BJ (cell line): ENCODE measurements at regions not wholly inside any gene's neighbourhood (a gene's known extent, or its start where the extent isn't known, plus 50 kb on each side); places are given as distances from the start of the nearest gene placed in this dataset.

ENCODE experiments used
- CTCF ChIA-PET: fragments of 350-600 bp; formaldehyde crosslinking; extraction: SDS; loops from one replicate; lab custom pipeline; 2021; ENCODE audit warnings: antibody characterized with exemption, inconsistent platforms; lab: Yijun Ruan, JAX
- POLR2A ChIA-PET: fragments of 300-600 bp; sonication (Branson Sonifier 250); formaldehyde crosslinking; extraction: SDS; loops from one replicate; lab custom pipeline; 2021; ENCODE audit warnings: antibody characterized with exemption; lab: Charles Lee
- DNase-seq: peaks from one replicate; pipeline ENCODE4 v3.0.0-alpha.2; 2011; ENCODE audit warnings: low read depth
- H3K27me3 ChIP-seq: 2 replicates; pipeline ENCODE4 v1.6.0; 2011; ENCODE audit warnings: low read length; ENCODE audit not compliant: control insufficient read depth, insufficient read depth
- H3K36me3 ChIP-seq: 2 replicates; pipeline ENCODE4 v1.5.1; 2011; ENCODE audit warnings: low read length; ENCODE audit not compliant: control insufficient read depth, insufficient read depth
- H3K4me3 ChIP-seq: 2 replicates; pipeline ENCODE4 v1.5.1; 2011; ENCODE audit warnings: low read depth, mild to moderate bottlenecking, control low read depth, low read length
- CTCF ChIP-seq: IDR thresholded peaks from 2 replicates; pipeline ENCODE4 v1.5.1; 2011; ENCODE audit warnings: low read depth, mild to moderate bottlenecking, control low read depth, inconsistent platforms, low read length, moderate library complexity; ENCODE audit not compliant: insufficient read depth

- H3K36me3 ChIP-seq, result no peaks in the 10 kb centered on the region
- ChIA-PET POLR2A (no interaction called here), CTCF (interaction anchor here (0.5 to 0.6 kb wide), 2 partner anchors 77 to 754 kb away, joined by 3 read pairs; no protein-coding TSS in a partner anchor)
- no peak for TF ChIP-seq CTCF
- no peaks in the 10 kb centered on the region for H3K27me3 ChIP-seq
- H3K4me3 ChIP-seq, result no peak overlapping the region
- no peak for DNase-seq
Observed at GRCh38 chr6:14874975-14875480, 370.8 kb upstream of the JARID2 start.

GRCh38 chr6:14875481-14876063 lies 370.3 kb upstream of the JARID2 start:
- ChIA-PET CTCF (interaction anchor here (0.5 to 0.6 kb wide), 2 partner anchors 76 to 753 kb away, joined by 3 read pairs; no protein-coding TSS in a partner anchor), POLR2A (no interaction called here)
- DNase-seq, result no peak
- H3K4me3 ChIP-seq, result no peak overlapping the region
- H3K36me3 ChIP-seq, result no peaks in the 10 kb centered on the region
- no peaks in the 10 kb centered on the region for H3K27me3 ChIP-seq
- TF ChIP-seq CTCF, result no peak

DNA sequence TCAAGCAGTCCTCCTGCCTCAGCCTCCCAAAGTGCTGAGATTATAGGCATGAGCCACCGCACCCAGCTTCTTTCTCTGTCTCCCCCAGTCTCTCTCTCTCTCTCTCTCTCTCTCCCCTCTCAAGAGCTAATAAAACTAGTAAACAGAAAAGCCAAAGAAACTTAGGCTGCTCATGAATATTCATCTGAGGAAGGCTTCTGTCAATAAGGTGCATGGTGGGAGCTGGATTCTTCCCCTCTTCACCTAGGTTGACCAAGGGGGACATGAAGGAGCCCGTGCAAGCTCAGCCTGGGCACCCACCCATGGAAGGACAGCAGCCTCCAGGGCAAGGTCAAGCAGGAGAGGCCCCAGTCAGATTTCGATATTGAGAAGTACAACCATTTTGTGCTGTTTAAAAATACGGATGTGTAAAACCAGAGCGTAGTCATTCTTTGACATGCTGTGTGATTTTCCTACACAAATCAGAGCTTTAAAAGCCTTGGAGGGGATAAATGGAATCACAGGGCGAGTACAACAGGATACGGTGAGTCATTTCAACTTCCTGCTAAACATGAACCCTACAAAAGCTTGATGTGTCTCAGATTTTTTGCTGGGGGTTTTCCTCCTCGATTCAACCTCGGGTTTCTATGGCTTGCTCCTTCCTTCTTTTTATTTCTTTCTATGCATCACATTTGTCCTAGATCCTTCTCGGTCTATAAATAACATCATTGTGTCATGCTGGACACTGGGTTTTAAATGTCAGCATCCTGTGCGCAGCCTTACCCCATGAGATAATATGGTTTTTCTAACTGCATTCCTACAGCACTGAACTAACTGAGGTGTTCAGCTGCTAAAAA lies 368.9 kb upstream of the JARID2 start:
- H3K4me3 ChIP-seq, result no peak overlapping the region
- H3K27me3 ChIP-seq, result no peaks in the 10 kb centered on the region
- ChIA-PET CTCF (interaction anchor here (1.8 kb wide), 1 partner anchor 10 kb away, joined by 7 read pairs; no protein-coding TSS in a partner anchor), POLR2A (interaction anchor here (0.6 kb wide), 1 partner anchor 45 kb away, joined by 3 read pairs; no protein-coding TSS in a partner anchor)
- TF ChIP-seq CTCF, result no peak
- no peaks in the 10 kb centered on the region for H3K36me3 ChIP-seq
- DNase-seq, result no peak

GRCh38 chr6:14877758-14878157 lies 368.1 kb upstream of the JARID2 start:
- CTCF ChIA-PET, result interaction anchor here (1.8 kb wide), 1 partner anchor 10 kb away, joined by 7 read pairs; no protein-coding TSS in a partner anchor
- Histone ChIP-seq H3K36me3 (no peaks in the 10 kb centered on the region), H3K27me3 (no peaks in the 10 kb centered on the region), H3K4me3 (no peak overlapping the region)
- TF ChIP-seq CTCF, result no peak
- POLR2A ChIA-PET, result no interaction called here
- DNase-seq, result no peak

GRCh38 chr6:14880052-14880451 lies 365.8 kb upstream of the JARID2 start:
- Histone ChIP-seq H3K4me3 (no peak overlapping the region), H3K27me3 (no peaks in the 10 kb centered on the region), H3K36me3 (no peaks in the 10 kb centered on the region)
- ChIA-PET CTCF (no interaction called here), POLR2A (no interaction called here)
- DNase-seq, result no peak
- no peak for TF ChIP-seq CTCF
